ENCODE measurements at regions not wholly inside any gene's neighbourhood (a gene's known extent, or its start where the extent isn't known, plus 50 kb on each side); places are given as distances from the start of the nearest gene placed in this dataset.

DNA sequence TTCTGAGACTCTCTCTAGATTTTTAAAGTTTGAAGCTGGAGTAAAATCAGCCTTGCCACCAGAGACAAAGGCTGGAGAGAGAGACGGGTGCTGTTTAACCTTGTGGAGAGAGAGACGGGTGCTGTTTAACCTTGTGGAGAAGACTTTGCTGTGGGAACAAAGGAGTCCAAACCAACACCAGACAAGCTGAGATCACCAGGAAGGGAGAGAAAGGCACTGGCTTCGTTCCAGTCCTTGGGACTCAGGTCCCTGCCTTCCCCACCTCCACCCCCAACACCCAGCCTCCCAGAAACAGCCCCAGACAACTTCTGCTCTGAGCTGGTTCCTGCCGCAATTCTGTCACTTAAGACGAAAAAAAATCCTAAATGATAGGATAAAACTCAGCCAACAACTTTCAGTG, 1389.3 kb downstream of the AACS start:
- no peaks in the 10 kb centered on the region for H3K4me1 ChIP-seq (ENCODE audit: control insufficient read depth in 1 of 2, insufficient read depth in 2 of 2, low read length in 2 of 2)
- peaks cover 4 to 16% of the 10 kb centered on the region in 2 donors for H3K9me3 ChIP-seq (ENCODE audit: control insufficient read depth in 1 of 2, low read length in 2 of 2)
- no peak overlapping the region for H3K27ac ChIP-seq (ENCODE audit: low read depth, low read length)
- no peaks in the 10 kb centered on the region for H3K36me3 ChIP-seq (ENCODE audit: control insufficient read depth in 1 of 2, insufficient read depth in 2 of 2, low read length in 2 of 2)
- H3K4me3 ChIP-seq (ENCODE audit: low read depth in 1 of 2, low read length in 2 of 2): no peak overlapping the region
- H3K9ac ChIP-seq (ENCODE audit: low read depth in 1 of 2, low read length in 2 of 2): no peak overlapping the region
- H3K27me3 ChIP-seq (ENCODE audit: control insufficient read depth in 1 of 2, insufficient read depth in 2 of 2, low read length in 2 of 2): no peaks in the 10 kb centered on the region

DNA sequence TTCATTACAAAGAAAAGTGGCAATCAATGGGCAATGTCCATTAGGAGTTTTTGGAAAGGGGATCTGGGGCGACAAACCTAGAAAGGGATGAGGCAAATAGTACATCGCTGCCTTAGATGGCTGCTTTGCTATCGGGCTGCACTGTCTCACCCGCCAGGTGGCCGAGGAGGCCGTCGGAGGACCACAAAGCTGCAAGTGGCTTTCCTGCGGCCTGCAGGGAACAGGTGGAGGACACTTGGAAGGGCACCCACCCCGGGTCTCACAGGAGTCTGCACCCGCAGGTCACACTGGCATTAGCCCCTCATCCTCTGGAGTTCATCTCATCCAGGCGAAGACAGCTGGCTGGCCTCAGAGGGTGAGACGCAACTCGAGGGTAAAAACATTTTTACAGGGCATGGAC, 1392.5 kb downstream of the AACS start:
- H3K9me3 ChIP-seq (ENCODE audit: control insufficient read depth in 1 of 2, low read length in 2 of 2): peaks cover 7 to 17% of the 10 kb centered on the region in 2 donors
- no peak overlapping the region for H3K27ac ChIP-seq (ENCODE audit: low read depth, low read length)
- no peak overlapping the region for H3K4me3 ChIP-seq (ENCODE audit: low read depth in 1 of 2, low read length in 2 of 2)
- H3K36me3 ChIP-seq (ENCODE audit: control insufficient read depth in 1 of 2, insufficient read depth in 2 of 2, low read length in 2 of 2): no peaks in the 10 kb centered on the region
- H3K9ac ChIP-seq (ENCODE audit: low read depth in 1 of 2, low read length in 2 of 2): no peak overlapping the region
- no peaks in the 10 kb centered on the region for H3K4me1 ChIP-seq (ENCODE audit: control insufficient read depth in 1 of 2, insufficient read depth in 2 of 2, low read length in 2 of 2)
- H3K27me3 ChIP-seq (ENCODE audit: control insufficient read depth in 1 of 2, insufficient read depth in 2 of 2, low read length in 2 of 2): no peaks in the 10 kb centered on the region

- Histone ChIP-seq H3K9ac (ENCODE audit: low read depth in 1 of 2, low read length in 2 of 2) (no peak overlapping the region), H3K9me3 (ENCODE audit: control insufficient read depth in 1 of 2, low read length in 2 of 2) (peaks cover 6 to 7% of the 10 kb centered on the region in 2 donors)
Observed at GRCh38 chr12:126464153-126464552, 1398.9 kb downstream of the AACS start.

GRCh38 chr12:126469211-126469610, 1404.0 kb downstream of the AACS start:
- Histone ChIP-seq H3K27me3 (ENCODE audit: control insufficient read depth in 1 of 2, insufficient read depth in 2 of 2, low read length in 2 of 2) (no peaks in the 10 kb centered on the region), H3K27ac (ENCODE audit: low read depth, low read length) (no peak overlapping the region), H3K36me3 (ENCODE audit: control insufficient read depth in 1 of 2, insufficient read depth in 2 of 2, low read length in 2 of 2) (no peaks in the 10 kb centered on the region), H3K9me3 (ENCODE audit: control insufficient read depth in 1 of 2, low read length in 2 of 2) (peaks cover 5 to 6% of the 10 kb centered on the region in 2 donors), H3K4me1 (ENCODE audit: control insufficient read depth in 1 of 2, insufficient read depth in 2 of 2, low read length in 2 of 2) (no peaks in the 10 kb centered on the region), H3K9ac (ENCODE audit: low read depth in 1 of 2, low read length in 2 of 2) (no peak overlapping the region), H3K4me3 (ENCODE audit: low read depth in 1 of 2, low read length in 2 of 2) (no peak overlapping the region)

More at GRCh38 chr12:126464153-126464552, 1398.9 kb downstream of the AACS start:
- H3K36me3 ChIP-seq (ENCODE audit: control insufficient read depth in 1 of 2, insufficient read depth in 2 of 2, low read length in 2 of 2): no peaks in the 10 kb centered on the region
- H3K4me3 ChIP-seq (ENCODE audit: low read depth in 1 of 2, low read length in 2 of 2): no peak overlapping the region
- no peak overlapping the region for H3K27ac ChIP-seq (ENCODE audit: low read depth, low read length)
- no peaks in the 10 kb centered on the region for H3K4me1 ChIP-seq (ENCODE audit: control insufficient read depth in 1 of 2, insufficient read depth in 2 of 2, low read length in 2 of 2)
- H3K27me3 ChIP-seq (ENCODE audit: control insufficient read depth in 1 of 2, insufficient read depth in 2 of 2, low read length in 2 of 2): no peaks in the 10 kb centered on the region

DNA sequence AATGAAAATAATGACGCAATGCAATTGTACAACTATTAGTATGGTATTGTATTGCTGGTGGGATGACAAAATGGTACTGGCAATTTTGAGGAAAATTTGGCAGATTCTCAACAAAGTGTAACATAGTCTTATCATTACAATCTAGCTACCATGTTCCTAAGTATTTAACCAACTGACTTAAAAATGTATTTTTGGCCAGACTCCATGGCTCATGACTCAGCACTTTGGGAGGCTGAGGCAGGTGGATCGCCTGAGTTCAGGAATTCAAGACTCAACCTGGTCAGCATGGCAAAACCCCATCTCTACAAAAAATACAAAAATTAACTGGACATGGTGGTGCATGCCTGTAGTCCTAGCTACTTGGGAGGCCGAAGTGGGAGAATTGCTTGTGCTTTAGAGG, 1409.5 kb downstream of the AACS start:
- no peaks in the 10 kb centered on the region for H3K27me3 ChIP-seq (ENCODE audit: control insufficient read depth in 1 of 2, insufficient read depth in 2 of 2, low read length in 2 of 2)
- H3K36me3 ChIP-seq (ENCODE audit: control insufficient read depth in 1 of 2, insufficient read depth in 2 of 2, low read length in 2 of 2): no peaks in the 10 kb centered on the region
- no peaks in the 10 kb centered on the region for H3K4me1 ChIP-seq (ENCODE audit: control insufficient read depth in 1 of 2, insufficient read depth in 2 of 2, low read length in 2 of 2)
- no peak overlapping the region for H3K4me3 ChIP-seq (ENCODE audit: low read depth in 1 of 2, low read length in 2 of 2)
- peaks cover 9 to 16% of the 10 kb centered on the region in 2 donors for H3K9me3 ChIP-seq (ENCODE audit: control insufficient read depth in 1 of 2, low read length in 2 of 2)
- no peak overlapping the region for H3K9ac ChIP-seq (ENCODE audit: low read depth in 1 of 2, low read length in 2 of 2)
- H3K27ac ChIP-seq (ENCODE audit: low read depth, low read length): no peak overlapping the region

GRCh38 chr12:126480451-126480850, 1415.2 kb downstream of the AACS start:
- no peaks in the 10 kb centered on the region for H3K27me3 ChIP-seq (ENCODE audit: control insufficient read depth in 1 of 2, insufficient read depth in 2 of 2, low read length in 2 of 2)
- peaks cover 7 to 19% of the 10 kb centered on the region in 2 donors for H3K9me3 ChIP-seq (ENCODE audit: control insufficient read depth in 1 of 2, low read length in 2 of 2)
- no peak overlapping the region for H3K4me3 ChIP-seq (ENCODE audit: low read depth in 1 of 2, low read length in 2 of 2)
- no peak overlapping the region for H3K27ac ChIP-seq (ENCODE audit: low read depth, low read length)
- H3K36me3 ChIP-seq (ENCODE audit: control insufficient read depth in 1 of 2, insufficient read depth in 2 of 2, low read length in 2 of 2): no peaks in the 10 kb centered on the region
- H3K9ac ChIP-seq (ENCODE audit: low read depth in 1 of 2, low read length in 2 of 2): no peak overlapping the region
- H3K4me1 ChIP-seq (ENCODE audit: control insufficient read depth in 1 of 2, insufficient read depth in 2 of 2, low read length in 2 of 2): no peaks in the 10 kb centered on the region

DNA sequence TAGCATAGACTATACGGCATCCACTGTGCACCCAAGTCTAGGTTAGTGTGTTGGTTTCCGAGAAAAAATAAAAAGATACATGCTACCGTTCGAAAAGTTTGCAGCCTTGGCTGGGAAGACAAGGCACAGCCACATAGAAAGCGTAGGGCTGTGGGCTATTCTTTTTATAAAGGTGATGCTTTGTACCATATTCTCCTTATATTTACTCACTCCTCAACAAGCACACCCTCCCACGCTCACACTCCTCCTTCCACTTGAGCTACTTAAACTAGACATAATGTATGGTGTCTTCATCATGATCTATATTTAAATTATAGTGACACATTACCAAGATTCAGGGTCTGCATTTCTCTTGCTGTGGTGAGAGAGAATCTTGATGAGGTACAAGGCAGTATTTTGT, 1416.5 kb downstream of the AACS start:
- peaks cover 7 to 18% of the 10 kb centered on the region in 2 donors for H3K9me3 ChIP-seq (ENCODE audit: control insufficient read depth in 1 of 2, low read length in 2 of 2)

DNA sequence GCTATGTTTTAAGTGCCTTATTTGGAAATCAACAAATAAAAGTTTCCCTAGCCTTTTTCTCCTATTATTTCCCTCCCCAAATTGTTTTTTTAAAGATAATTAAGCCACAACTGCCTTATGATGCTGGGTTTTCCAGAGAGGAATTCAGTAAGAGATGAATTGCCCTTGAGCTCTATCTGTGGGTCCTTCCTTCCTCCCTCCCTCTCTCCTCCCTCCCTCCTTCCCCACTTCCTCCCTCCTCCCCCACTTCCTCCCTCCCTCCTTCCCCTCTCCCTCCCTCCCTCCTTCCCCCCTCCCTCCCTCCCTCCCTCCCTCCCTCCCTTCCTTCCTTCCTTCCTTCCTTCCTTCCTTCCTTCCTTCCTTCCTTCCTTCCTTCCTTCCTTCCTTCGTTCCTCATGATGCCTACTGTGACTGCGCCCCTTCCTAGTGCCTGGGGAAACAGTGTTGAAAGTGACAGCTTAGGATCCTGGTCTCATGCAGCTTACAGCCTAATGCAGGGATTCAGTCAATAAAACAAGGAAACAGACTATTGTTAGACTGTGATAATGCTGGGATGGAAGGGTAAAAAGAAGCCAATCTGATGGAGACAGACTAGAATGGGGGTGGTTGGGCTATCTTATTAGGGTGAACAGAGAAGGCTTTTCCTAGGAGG, 1417.1 kb downstream of the AACS start:
- H3K36me3 ChIP-seq (ENCODE audit: control insufficient read depth in 1 of 2, insufficient read depth in 2 of 2, low read length in 2 of 2): no peaks in the 10 kb centered on the region
- H3K27ac ChIP-seq (ENCODE audit: low read depth, low read length): no peak overlapping the region
- H3K27me3 ChIP-seq (ENCODE audit: control insufficient read depth in 1 of 2, insufficient read depth in 2 of 2, low read length in 2 of 2): no peaks in the 10 kb centered on the region
- H3K4me1 ChIP-seq (ENCODE audit: control insufficient read depth in 1 of 2, insufficient read depth in 2 of 2, low read length in 2 of 2): no peaks in the 10 kb centered on the region
- no peak overlapping the region for H3K9ac ChIP-seq (ENCODE audit: low read depth in 1 of 2, low read length in 2 of 2)
- peaks cover 4 to 22% of the 10 kb centered on the region in 2 donors for H3K9me3 ChIP-seq (ENCODE audit: control insufficient read depth in 1 of 2, low read length in 2 of 2)
- H3K4me3 ChIP-seq (ENCODE audit: low read depth in 1 of 2, low read length in 2 of 2): no peak overlapping the region

More for the DNA sequence above, 1416.5 kb downstream of the AACS start:
- Histone ChIP-seq H3K27me3 (ENCODE audit: control insufficient read depth in 1 of 2, insufficient read depth in 2 of 2, low read length in 2 of 2) (no peaks in the 10 kb centered on the region), H3K27ac (ENCODE audit: low read depth, low read length) (no peak overlapping the region), H3K4me3 (ENCODE audit: low read depth in 1 of 2, low read length in 2 of 2) (no peak overlapping the region), H3K9ac (ENCODE audit: low read depth in 1 of 2, low read length in 2 of 2) (no peak overlapping the region), H3K36me3 (ENCODE audit: control insufficient read depth in 1 of 2, insufficient read depth in 2 of 2, low read length in 2 of 2) (no peaks in the 10 kb centered on the region), H3K4me1 (ENCODE audit: control insufficient read depth in 1 of 2, insufficient read depth in 2 of 2, low read length in 2 of 2) (no peaks in the 10 kb centered on the region)

- Histone ChIP-seq H3K27me3 (ENCODE audit: control insufficient read depth in 1 of 2, insufficient read depth in 2 of 2, low read length in 2 of 2) (no peaks in the 10 kb centered on the region), H3K4me3 (ENCODE audit: low read depth in 1 of 2, low read length in 2 of 2) (no peak overlapping the region), H3K4me1 (ENCODE audit: control insufficient read depth in 1 of 2, insufficient read depth in 2 of 2, low read length in 2 of 2) (no peaks in the 10 kb centered on the region)
Observed at GRCh38 chr12:126483145-126484068, 1418.2 kb downstream of the AACS start.

DNA sequence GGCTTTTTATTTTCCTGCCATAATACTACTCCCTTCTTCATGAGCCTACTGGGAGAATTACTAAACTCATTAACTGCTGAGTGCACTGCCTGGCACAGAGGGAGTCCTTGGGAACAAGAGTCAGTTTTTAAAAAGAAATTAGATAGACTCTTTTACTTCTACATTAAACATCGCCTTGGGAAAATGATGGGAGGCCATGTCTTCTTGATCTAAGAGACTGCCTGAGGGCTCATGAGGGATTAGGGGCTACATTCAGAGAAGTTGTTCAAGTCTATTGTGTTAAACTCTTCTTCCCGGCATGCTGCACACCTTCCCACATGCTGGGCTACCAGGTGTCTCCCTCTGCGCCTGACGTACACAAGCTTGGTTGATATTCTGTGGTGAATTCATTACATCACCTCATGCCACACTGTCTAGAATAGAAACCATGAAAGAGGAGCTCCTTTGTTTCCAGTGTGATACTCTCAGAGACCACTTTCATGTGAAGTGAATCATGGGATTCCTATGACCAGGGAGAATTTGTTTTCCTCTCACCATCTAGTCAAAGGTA, 1422.3 kb downstream of the AACS start:
- Histone ChIP-seq H3K9ac (ENCODE audit: low read depth in 1 of 2, low read length in 2 of 2) (no peak overlapping the region), H3K36me3 (ENCODE audit: control insufficient read depth in 1 of 2, insufficient read depth in 2 of 2, low read length in 2 of 2) (no peaks in the 10 kb centered on the region), H3K27ac (ENCODE audit: low read depth, low read length) (no peak overlapping the region), H3K4me1 (ENCODE audit: control insufficient read depth in 1 of 2, insufficient read depth in 2 of 2, low read length in 2 of 2) (no peaks in the 10 kb centered on the region), H3K4me3 (ENCODE audit: low read depth in 1 of 2, low read length in 2 of 2) (no peak overlapping the region), H3K27me3 (ENCODE audit: control insufficient read depth in 1 of 2, insufficient read depth in 2 of 2, low read length in 2 of 2) (no peaks in the 10 kb centered on the region), H3K9me3 (ENCODE audit: control insufficient read depth in 1 of 2, low read length in 2 of 2) (peaks cover 12 to 17% of the 10 kb centered on the region in 2 donors)

More at GRCh38 chr12:126483145-126484068, 1418.2 kb downstream of the AACS start:
- no peak overlapping the region for H3K27ac ChIP-seq (ENCODE audit: low read depth, low read length)
- no peak overlapping the region for H3K9ac ChIP-seq (ENCODE audit: low read depth in 1 of 2, low read length in 2 of 2)
- H3K36me3 ChIP-seq (ENCODE audit: control insufficient read depth in 1 of 2, insufficient read depth in 2 of 2, low read length in 2 of 2): no peaks in the 10 kb centered on the region
- H3K9me3 ChIP-seq (ENCODE audit: control insufficient read depth in 1 of 2, low read length in 2 of 2): peaks cover 4 to 22% of the 10 kb centered on the region in 2 donors
